OCI-LY7 (cell line): ENCODE measurements at regions not wholly inside any gene's neighbourhood (a gene's known extent, or its start where the extent isn't known, plus 50 kb on each side); places are given as distances from the start of the nearest gene placed in this dataset.

Experiments
- BruUV-seq: library from RNA; stranded (reverse); fragments of 400-500 nt; replicated peaks from 2 replicates; lab custom pipeline; 2021; lab: Mats Ljungman, UMichigan
- CTCF ChIA-PET: fragments of 300-600 bp; sonication (Branson Sonifier 250); formaldehyde crosslinking; loops from one replicate; lab custom pipeline; 2022; ENCODE audit warnings: antibody characterized with exemption; ENCODE audit not compliant: unreplicated experiment; lab: Charles Lee
- POLR2A ChIA-PET: fragments of 300-600 bp; sonication (Branson Sonifier 250); formaldehyde crosslinking; loops from one replicate; lab custom pipeline; 2022; ENCODE audit warnings: antibody characterized with exemption; lab: Charles Lee
- DNase-seq: peaks from one replicate; pipeline ENCODE4 v3.0.0-alpha.2; 2015; ENCODE audit warnings: low spot score
- H2AFZ ChIP-seq: fragments of 200-600 bp; sonication (generic), shearing (Covaris generic); 2 replicates; pipeline ENCODE4 v1.6.1; 2014; ENCODE audit warnings: mild to moderate bottlenecking, antibody characterized with exemption, low read length, moderate library complexity
- H3K27ac ChIP-seq: fragments of 200-600 bp; sonication (generic); 2 replicates; pipeline ENCODE4 v1.5.1; 2014; ENCODE audit warnings: mixed run types, low read depth, mild to moderate bottlenecking, moderate library complexity, low read length, inconsistent platforms; ENCODE audit not compliant: poor library complexity, severe bottlenecking
- H3K36me3 ChIP-seq: fragments of 200-600 bp; sonication (generic); 2 replicates; pipeline ENCODE4 v1.6.1; 2014; ENCODE audit warnings: mild to moderate bottlenecking, antibody characterized with exemption, low read length, moderate library complexity, mixed read lengths; ENCODE audit not compliant: insufficient read depth
- H3K4me1 ChIP-seq: fragments of 200-600 bp; sonication (generic); 2 replicates; pipeline ENCODE4 v1.5.1; 2014; ENCODE audit warnings: mild to moderate bottlenecking, low read length; ENCODE audit not compliant: insufficient read depth, poor library complexity, severe bottlenecking
- H3K4me2 ChIP-seq: fragments of 200-600 bp; sonication (generic); 2 replicates; pipeline ENCODE4 v1.6.1; 2014; ENCODE audit warnings: mild to moderate bottlenecking, low read length
- H3K4me3 ChIP-seq: fragments of 200-600 bp; sonication (generic); 2 replicates; pipeline ENCODE4 v1.5.1; 2014; ENCODE audit warnings: mild to moderate bottlenecking, low read depth, low read length; ENCODE audit not compliant: poor library complexity, severe bottlenecking
- H3K79me2 ChIP-seq: fragments of 200-600 bp; sonication (generic); 2 replicates; pipeline ENCODE4 v1.6.1; 2016; ENCODE audit warnings: low read depth, mild to moderate bottlenecking, low read length, moderate library complexity, mixed read lengths; ENCODE audit not compliant: insufficient read depth
- H3K9me2 ChIP-seq: fragments of 200-600 bp; sonication (generic); 2 replicates; pipeline ENCODE4 v1.6.1; 2016; ENCODE audit warnings: mild to moderate bottlenecking, low read length, mixed read lengths; ENCODE audit not compliant: insufficient read depth
- H3K9me3 ChIP-seq: fragments of 200-600 bp; sonication (generic); 2 replicates; pipeline ENCODE4 v1.6.1; 2014; ENCODE audit warnings: mild to moderate bottlenecking, mixed run types, low read length, mixed read lengths
- H4K20me1 ChIP-seq: fragments of 200-600 bp; sonication (generic); 2 replicates; pipeline ENCODE4 v1.6.1; 2014; ENCODE audit warnings: mild to moderate bottlenecking, antibody characterized with exemption, low read length, moderate library complexity, mixed read lengths; ENCODE audit not compliant: insufficient read depth
- EZH2phosphoT487 ChIP-seq: fragments of 200-600 bp; sonication (generic); IDR thresholded peaks from 2 replicates; pipeline ENCODE4 v1.6.1; 2018; ENCODE audit warnings: low read depth, borderline replicate concordance, mild to moderate bottlenecking, mixed run types, antibody characterized with exemption, low read length, moderate library complexity, mixed read lengths
- intact Hi-C: fragments of 100-400 bp; cut with micrococcal nuclease; formaldehyde crosslinking; loops from one replicate; pipeline ENCODE4 v1.10.0; 2022; ENCODE audit not compliant: unreplicated experiment
- TF ChIP-seq, protein P1 (sequence below): fragments of 200-600 bp; sonication (generic); conservative IDR thresholded peaks from 2 replicates; pipeline ENCODE4 v1.5.1; 2014; ENCODE audit warnings: mild to moderate bottlenecking, antibody characterized with exemption, low read length, moderate library complexity, mixed read lengths

DNA sequence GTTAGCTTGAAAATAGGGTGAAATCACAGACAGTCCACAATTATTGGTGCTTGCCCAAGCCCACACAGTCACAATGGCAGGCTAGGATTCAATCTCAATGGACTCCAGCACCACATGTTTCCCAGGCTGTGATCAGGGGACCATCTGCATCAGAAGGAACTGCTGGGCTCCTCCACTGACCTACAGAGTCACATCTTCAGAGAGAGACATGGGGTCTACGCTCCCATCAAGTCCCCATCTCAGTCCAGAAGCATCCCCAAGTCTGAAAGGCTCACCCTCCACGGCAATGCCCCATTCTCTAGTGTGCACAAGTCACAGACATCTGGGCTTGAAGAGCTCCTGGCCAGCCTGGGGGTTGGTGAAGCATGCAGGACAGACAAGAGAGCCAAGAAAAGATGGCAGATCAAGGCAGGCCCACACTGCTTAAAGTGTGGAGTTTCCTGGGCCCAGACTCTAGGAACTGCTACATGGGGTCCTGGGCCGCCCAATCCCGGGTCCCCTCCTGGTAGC, 262.5 kb downstream of the NPHP4 start:
- POLR2A ChIA-PET: no interaction called here
- no peaks in the 10 kb centered on the region for H3K9me3 ChIP-seq
- no TSS peak for BruUV-seq
- H3K79me2 ChIP-seq: no peaks in the 10 kb centered on the region
- no peak overlapping the region for H3K27ac ChIP-seq
- H3K4me1 ChIP-seq: no peaks in the 10 kb centered on the region
- no peaks in the 10 kb centered on the region for H4K20me1 ChIP-seq
- H2AFZ ChIP-seq: no peak overlapping the region
- H3K4me3 ChIP-seq: no peak overlapping the region
- CTCF ChIA-PET: no interaction called here
- H3K36me3 ChIP-seq: no peaks in the 10 kb centered on the region
- H3K9me2 ChIP-seq: no peaks in the 10 kb centered on the region
- no peak for TF ChIP-seq EZH2phosphoT487
- TF ChIP-seq, protein P1, sequence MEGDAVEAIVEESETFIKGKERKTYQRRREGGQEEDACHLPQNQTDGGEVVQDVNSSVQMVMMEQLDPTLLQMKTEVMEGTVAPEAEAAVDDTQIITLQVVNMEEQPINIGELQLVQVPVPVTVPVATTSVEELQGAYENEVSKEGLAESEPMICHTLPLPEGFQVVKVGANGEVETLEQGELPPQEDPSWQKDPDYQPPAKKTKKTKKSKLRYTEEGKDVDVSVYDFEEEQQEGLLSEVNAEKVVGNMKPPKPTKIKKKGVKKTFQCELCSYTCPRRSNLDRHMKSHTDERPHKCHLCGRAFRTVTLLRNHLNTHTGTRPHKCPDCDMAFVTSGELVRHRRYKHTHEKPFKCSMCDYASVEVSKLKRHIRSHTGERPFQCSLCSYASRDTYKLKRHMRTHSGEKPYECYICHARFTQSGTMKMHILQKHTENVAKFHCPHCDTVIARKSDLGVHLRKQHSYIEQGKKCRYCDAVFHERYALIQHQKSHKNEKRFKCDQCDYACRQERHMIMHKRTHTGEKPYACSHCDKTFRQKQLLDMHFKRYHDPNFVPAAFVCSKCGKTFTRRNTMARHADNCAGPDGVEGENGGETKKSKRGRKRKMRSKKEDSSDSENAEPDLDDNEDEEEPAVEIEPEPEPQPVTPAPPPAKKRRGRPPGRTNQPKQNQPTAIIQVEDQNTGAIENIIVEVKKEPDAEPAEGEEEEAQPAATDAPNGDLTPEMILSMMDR: no peak
- no peak for DNase-seq
- H3K4me2 ChIP-seq: no peak overlapping the region
- intact Hi-C loops: no loop called here

DNA sequence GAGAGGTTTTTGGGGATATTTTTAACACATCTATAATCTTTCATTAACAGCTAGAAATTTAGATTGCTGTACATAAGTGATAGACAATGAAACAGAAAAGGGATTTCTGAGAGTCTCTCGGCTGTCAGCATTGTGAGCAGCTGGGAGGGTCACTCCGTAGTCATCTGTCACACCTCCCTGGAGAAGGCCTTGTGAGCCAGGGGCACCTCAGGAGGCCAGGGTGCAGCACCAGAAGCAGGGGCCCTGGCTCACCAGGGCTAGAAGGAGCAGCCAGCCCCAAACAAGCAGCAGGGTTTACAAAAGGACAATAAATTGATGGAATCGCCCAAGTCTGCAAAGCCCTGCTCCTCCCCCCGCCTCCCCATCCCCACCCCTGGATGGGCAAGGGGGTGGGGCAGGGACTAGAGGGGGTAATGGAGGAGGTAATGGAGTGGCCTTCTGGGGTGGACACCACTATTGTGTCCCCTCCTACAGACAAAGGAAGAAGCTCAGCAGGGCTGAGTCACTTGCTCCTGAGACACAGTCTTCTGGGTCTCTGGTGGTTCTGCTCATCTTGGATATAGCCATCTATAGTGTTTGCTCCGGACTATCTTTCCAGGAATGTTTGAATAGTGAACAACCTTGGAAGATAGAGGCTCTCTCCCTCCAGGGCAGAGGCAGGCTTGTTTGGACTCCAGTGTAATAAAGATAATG, 263.4 kb downstream of the NPHP4 start:
- no peak for DNase-seq
- Histone ChIP-seq H3K4me2 (no peak overlapping the region), H3K4me1 (no peaks in the 10 kb centered on the region), H3K9me2 (no peaks in the 10 kb centered on the region), H4K20me1 (no peaks in the 10 kb centered on the region), H3K27ac (no peak overlapping the region), H3K4me3 (no peak overlapping the region), H2AFZ (no peak overlapping the region), H3K36me3 (no peaks in the 10 kb centered on the region), H3K79me2 (no peaks in the 10 kb centered on the region), H3K9me3 (no peaks in the 10 kb centered on the region)
- no TSS peak for BruUV-seq
- intact Hi-C loops: no loop called here
- no peak for TF ChIP-seq EZH2phosphoT487
- TF ChIP-seq, protein P1: no peak
- CTCF ChIA-PET: interaction anchor here (0.8 kb wide), 1 partner anchor 17 kb away, joined by 3 read pairs; no protein-coding TSS in a partner anchor
- POLR2A ChIA-PET: interaction anchor here (0.6 kb wide), 1 partner anchor 1731 kb away, joined by 3 read pairs; no protein-coding TSS in a partner anchor
